ENCODE measurements at regions not wholly inside any gene's neighbourhood (a gene's known extent, or its start where the extent isn't known, plus 50 kb on each side); places are given as distances from the start of the nearest gene placed in this dataset.

DNA sequence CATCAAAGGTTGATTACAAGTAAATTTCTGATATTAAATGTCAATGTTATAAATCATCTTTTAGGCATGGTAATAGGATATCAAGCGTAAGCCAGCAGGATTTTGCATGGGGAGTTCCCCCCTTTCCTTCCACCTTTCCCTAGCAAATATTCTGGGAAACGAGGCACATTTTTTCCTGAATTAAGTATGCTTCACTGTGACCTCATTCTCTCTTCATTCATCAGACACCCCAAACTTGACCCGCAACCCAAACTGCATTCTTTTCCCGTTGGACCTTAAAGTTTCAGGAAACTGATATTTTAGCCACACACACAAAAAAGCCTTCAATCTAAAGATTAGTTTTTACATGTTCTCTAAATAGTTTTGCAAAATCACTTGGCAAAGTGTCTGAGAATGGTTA lies 214.5 kb upstream of the CTAGE1 start:
- Histone ChIP-seq H3K9me3 (no peaks in the 10 kb centered on the region), H3K4me1 (no peaks in the 10 kb centered on the region), H3K36me3 (no peaks in the 10 kb centered on the region), H3K27me3 (no peaks in the 10 kb centered on the region), H3K4me3 (no peak overlapping the region), H3K27ac (no peak overlapping the region)
- DNase-seq, result no peak
- TF ChIP-seq, protein P1, sequence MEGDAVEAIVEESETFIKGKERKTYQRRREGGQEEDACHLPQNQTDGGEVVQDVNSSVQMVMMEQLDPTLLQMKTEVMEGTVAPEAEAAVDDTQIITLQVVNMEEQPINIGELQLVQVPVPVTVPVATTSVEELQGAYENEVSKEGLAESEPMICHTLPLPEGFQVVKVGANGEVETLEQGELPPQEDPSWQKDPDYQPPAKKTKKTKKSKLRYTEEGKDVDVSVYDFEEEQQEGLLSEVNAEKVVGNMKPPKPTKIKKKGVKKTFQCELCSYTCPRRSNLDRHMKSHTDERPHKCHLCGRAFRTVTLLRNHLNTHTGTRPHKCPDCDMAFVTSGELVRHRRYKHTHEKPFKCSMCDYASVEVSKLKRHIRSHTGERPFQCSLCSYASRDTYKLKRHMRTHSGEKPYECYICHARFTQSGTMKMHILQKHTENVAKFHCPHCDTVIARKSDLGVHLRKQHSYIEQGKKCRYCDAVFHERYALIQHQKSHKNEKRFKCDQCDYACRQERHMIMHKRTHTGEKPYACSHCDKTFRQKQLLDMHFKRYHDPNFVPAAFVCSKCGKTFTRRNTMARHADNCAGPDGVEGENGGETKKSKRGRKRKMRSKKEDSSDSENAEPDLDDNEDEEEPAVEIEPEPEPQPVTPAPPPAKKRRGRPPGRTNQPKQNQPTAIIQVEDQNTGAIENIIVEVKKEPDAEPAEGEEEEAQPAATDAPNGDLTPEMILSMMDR (IDR thresholded peaks at IDR 0.05), result no peak
- intact Hi-C loops (cut with DNase I; ENCODE audit: low total_unique reads), result no loop called here

DNA sequence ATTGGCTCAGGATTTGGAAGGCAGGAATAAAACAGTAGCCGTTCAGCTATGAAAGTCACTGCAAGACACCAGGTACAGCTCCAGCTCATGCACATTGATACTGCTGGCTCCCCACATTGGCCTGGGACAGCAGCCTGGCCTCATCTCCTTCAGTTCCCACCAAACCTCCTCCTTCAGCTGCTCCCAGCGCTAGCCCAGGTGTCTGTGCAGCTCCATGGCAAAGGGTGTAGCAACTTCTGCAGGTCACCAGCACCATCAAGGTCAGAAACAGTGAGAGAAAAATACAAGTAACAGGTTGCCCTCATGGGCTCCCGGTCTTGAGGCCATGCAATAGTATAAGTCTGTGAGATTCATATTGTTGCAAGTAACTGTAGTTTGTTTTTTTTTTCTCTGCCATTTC lies 216.7 kb upstream of the CTAGE1 start:
- Histone ChIP-seq H3K9me3 (no peaks in the 10 kb centered on the region), H3K36me3 (no peaks in the 10 kb centered on the region), H3K4me1 (no peaks in the 10 kb centered on the region), H3K27ac (no peak overlapping the region), H3K27me3 (no peaks in the 10 kb centered on the region), H3K4me3 (no peak overlapping the region)
- intact Hi-C loops (cut with DNase I; ENCODE audit: low total_unique reads), result no loop called here
- TF ChIP-seq, protein P1 (IDR thresholded peaks at IDR 0.05), result no peak
- DNase-seq, result no peak

DNA sequence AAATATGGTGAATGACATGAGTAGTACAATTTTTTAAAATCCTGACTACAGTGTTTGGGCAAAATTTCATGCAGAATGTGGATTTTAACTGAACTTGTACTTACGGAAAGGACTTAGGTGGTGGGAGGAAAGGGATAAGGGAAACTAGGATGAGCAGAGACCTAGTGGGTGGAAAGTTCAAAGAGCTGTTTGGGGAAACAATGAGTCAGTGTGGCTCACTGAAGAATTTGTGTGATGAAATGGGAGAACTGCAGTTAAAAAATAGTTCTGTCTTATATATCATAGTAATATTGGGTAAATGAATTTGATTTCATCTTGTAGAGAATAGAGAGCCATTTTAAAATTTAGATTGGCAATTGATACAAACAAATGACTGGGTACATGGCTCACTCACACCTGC lies 220.1 kb upstream of the CTAGE1 start:
- Histone ChIP-seq H3K27me3 (no peaks in the 10 kb centered on the region), H3K4me3 (no peak overlapping the region), H3K9me3 (no peaks in the 10 kb centered on the region), H3K4me1 (peaks cover 0 to 25% (median 10%) of the 10 kb centered on the region in 4 donors), H3K36me3 (no peaks in the 10 kb centered on the region), H3K27ac (no peak overlapping the region)
- TF ChIP-seq, protein P1 (IDR thresholded peaks at IDR 0.05), result no peak
- DNase-seq, result no peak
- intact Hi-C loops (cut with DNase I; ENCODE audit: low total_unique reads), result no loop called here

DNA sequence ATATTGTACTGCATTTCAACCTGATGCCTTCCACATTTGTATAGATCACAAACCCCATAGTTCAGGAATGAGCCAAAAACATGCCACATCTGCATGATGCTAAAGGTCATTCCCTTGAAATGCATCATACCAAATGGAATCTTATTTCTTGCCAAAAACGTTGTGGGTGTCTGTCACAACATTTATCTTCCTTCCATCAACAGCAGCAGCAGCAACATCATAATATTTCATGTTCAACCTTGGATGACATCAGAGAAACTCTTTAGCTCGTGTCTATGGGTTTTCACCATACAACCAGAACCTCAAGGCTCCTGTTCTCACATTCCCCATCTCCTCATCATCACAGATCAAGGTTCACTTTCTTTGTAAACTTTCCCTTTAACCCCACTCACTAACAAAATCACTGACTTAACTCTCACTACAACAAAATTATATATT lies 221.3 kb upstream of the CTAGE1 start:
- intact Hi-C loops (cut with DNase I; ENCODE audit: low total_unique reads), result no loop called here
- DNase-seq, result no peak

DNA sequence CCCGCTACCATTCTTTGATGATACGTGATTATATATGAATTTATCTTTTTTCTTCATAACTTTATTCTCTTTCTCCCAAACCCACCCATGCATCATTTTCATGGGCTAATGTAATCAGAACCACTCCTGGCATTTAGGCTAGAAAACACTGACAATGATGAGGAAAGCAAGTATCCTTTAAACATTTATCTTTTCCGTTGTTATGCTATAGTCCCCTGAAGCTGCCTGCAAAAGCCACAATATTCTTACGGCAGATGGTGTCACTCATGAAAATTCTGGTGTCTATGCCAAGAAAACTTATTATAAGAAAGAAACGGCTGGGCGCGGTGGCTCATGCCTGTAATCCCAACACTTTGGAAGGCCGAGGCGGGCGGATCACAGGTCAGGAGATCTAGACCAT lies 221.8 kb upstream of the CTAGE1 start:
- intact Hi-C loops (cut with DNase I; ENCODE audit: low total_unique reads), result no loop called here
- Histone ChIP-seq H3K9me3 (no peaks in the 10 kb centered on the region), H3K27ac (no peak overlapping the region), H3K27me3 (no peaks in the 10 kb centered on the region), H3K36me3 (no peaks in the 10 kb centered on the region), H3K4me1 (peaks cover 0 to 25% (median 10%) of the 10 kb centered on the region in 4 donors), H3K4me3 (no peak overlapping the region)
- TF ChIP-seq, protein P1 (IDR thresholded peaks at IDR 0.05), result no peak
- no peak for DNase-seq

More for the DNA sequence above, 221.3 kb upstream of the CTAGE1 start:
- H3K36me3 ChIP-seq, result no peaks in the 10 kb centered on the region
- peaks cover 0 to 25% (median 10%) of the 10 kb centered on the region in 4 donors for H3K4me1 ChIP-seq
- TF ChIP-seq, protein P1 (IDR thresholded peaks at IDR 0.05), result no peak
- no peak overlapping the region for H3K4me3 ChIP-seq
- no peak overlapping the region for H3K27ac ChIP-seq
- H3K9me3 ChIP-seq, result no peaks in the 10 kb centered on the region
- no peaks in the 10 kb centered on the region for H3K27me3 ChIP-seq

DNA sequence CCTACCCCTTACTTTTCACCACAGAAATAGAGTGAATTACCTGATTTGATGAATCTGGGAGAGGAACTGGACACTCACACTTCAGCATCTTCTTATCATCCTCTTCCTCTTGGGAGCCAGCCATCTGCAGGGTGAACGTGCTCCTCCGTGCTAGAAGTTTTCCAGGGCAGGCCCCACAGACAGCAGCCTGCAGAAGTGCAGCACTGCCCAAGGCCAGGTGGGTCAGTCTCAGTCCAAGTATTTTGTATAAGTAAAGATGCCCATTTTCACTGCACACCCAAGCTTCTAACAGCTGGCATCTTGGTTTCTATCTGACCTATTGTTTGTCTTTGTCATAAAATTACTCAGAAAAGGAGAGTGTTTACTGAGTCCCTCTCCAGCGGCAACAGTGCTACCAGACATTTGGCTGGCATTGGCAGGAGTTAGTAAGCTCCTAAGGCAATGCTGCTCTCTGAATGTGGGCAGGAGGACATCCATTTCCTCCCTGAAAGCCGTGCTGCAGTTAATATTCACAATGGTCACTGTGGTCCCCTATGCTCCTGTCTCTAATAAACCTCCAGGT lies 222.6 kb upstream of the CTAGE1 start:
- Histone ChIP-seq H3K36me3 (no peaks in the 10 kb centered on the region), H3K4me3 (no peak overlapping the region), H3K9me3 (no peaks in the 10 kb centered on the region), H3K4me1 (peaks cover 0 to 25% (median 10%) of the 10 kb centered on the region in 4 donors), H3K27ac (no peak overlapping the region), H3K27me3 (no peaks in the 10 kb centered on the region)
- intact Hi-C loops (cut with DNase I; ENCODE audit: low total_unique reads), result no loop called here
- DNase-seq, result no peak
- TF ChIP-seq, protein P1 (IDR thresholded peaks at IDR 0.05), result no peak

Data from tibial artery (tissue), 4 donors.